GM23248 (cell line): ENCODE measurements at regions not wholly inside any gene's neighbourhood (a gene's known extent, or its start where the extent isn't known, plus 50 kb on each side); places are given as distances from the start of the nearest gene placed in this dataset.

Experiments
- DNase-seq: peaks from one replicate; pipeline ENCODE4 v3.0.0-alpha.2; 2015
- H2AFZ ChIP-seq: fragments of 200-600 bp; sonication (generic); 2 replicates; pipeline ENCODE4 v1.6.1; 2016; ENCODE audit warnings: antibody characterized with exemption
- H3F3A ChIP-seq: fragments of 200-600 bp; sonication (generic); 2 replicates; pipeline ENCODE4 v1.6.1; 2016; ENCODE audit warnings: mild to moderate bottlenecking, antibody characterized with exemption, mixed run types; ENCODE audit not compliant: insufficient read depth
- H3K27ac ChIP-seq: fragments of 200-600 bp; sonication (generic); 2 replicates; pipeline ENCODE4 v1.5.1; 2016; ENCODE audit warnings: mild to moderate bottlenecking
- H3K27me3 ChIP-seq: fragments of 200-600 bp; sonication (generic); replicated peaks from 2 replicates; pipeline ENCODE4 v1.6.1; 2016; ENCODE audit warnings: mild to moderate bottlenecking; ENCODE audit not compliant: insufficient read depth
- H3K36me3 ChIP-seq: fragments of 200-600 bp; sonication (generic); 2 replicates; pipeline ENCODE4 v1.6.1; 2016; ENCODE audit warnings: low read depth, mild to moderate bottlenecking
- H3K4me1 ChIP-seq: fragments of 200-600 bp; sonication (generic); 2 replicates; pipeline ENCODE4 v1.6.1; 2016; ENCODE audit warnings: mild to moderate bottlenecking; ENCODE audit not compliant: insufficient read depth
- H3K4me2 ChIP-seq: fragments of 200-600 bp; sonication (generic); one replicate; pipeline ENCODE4 v1.6.1; 2016; ENCODE audit warnings: mild to moderate bottlenecking; ENCODE audit not compliant: unreplicated experiment
- H3K4me3 ChIP-seq: fragments of 200-600 bp; sonication (generic); 2 replicates; pipeline ENCODE4 v1.5.1; 2016; ENCODE audit warnings: mild to moderate bottlenecking
- H3K79me2 ChIP-seq: fragments of 200-600 bp; sonication (generic); 2 replicates; pipeline ENCODE4 v1.6.1; 2016; ENCODE audit warnings: mild to moderate bottlenecking; ENCODE audit not compliant: insufficient read depth
- H3K9ac ChIP-seq: fragments of 200-600 bp; sonication (generic); 2 replicates; pipeline ENCODE4 v1.6.1; 2016; ENCODE audit warnings: mild to moderate bottlenecking
- H3K9me2 ChIP-seq: fragments of 200-600 bp; sonication (generic); 2 replicates; pipeline ENCODE4 v1.6.1; 2016; ENCODE audit warnings: mixed run types, mild to moderate bottlenecking, moderate library complexity; ENCODE audit not compliant: insufficient read depth
- H3K9me3 ChIP-seq: fragments of 200-600 bp; sonication (generic); one replicate; pipeline ENCODE4 v1.6.1; 2017; ENCODE audit warnings: low read depth
- H4K20me1 ChIP-seq: fragments of 200-600 bp; sonication (generic); 2 replicates; pipeline ENCODE4 v1.6.0; 2016; ENCODE audit not compliant: insufficient read depth
- EZH2 ChIP-seq: fragments of 200-600 bp; sonication (generic); IDR thresholded peaks from 2 replicates; pipeline ENCODE4 v1.6.1; 2018; ENCODE audit warnings: antibody characterized with exemption, mild to moderate bottlenecking; ENCODE audit not compliant: insufficient read depth, poor library complexity, severe bottlenecking
- EZH2phosphoT487 ChIP-seq: fragments of 200-600 bp; sonication (generic); IDR thresholded peaks from 2 replicates; pipeline ENCODE4 v1.6.1; 2018; ENCODE audit warnings: antibody characterized with exemption, moderate library complexity, mild to moderate bottlenecking, low read depth; ENCODE audit not compliant: insufficient read depth
- WGBS, 2 experiments: methylation state at CpG; one replicate each; pipeline ENCODE4 v1.1.6; 2015 to 2017; ENCODE audit warnings: low lambda C conversion rate in 2 of 2, low coverage in 1 of 2; ENCODE audit errors: missing lambda C conversion rate in 2 of 2; 5-methylcytosine and 5-hydroxymethylcytosine counted together
- in situ Hi-C: fragments of 300-500 bp; cut with MboI; formaldehyde crosslinking; loops from 2 replicates; pipeline ENCODE4 v1.15.0; 2020

GRCh38 chr3:72151465-72152238, 366.7 kb upstream of the PROK2 start:
- no peaks in the 10 kb centered on the region for H3K9me3 ChIP-seq
- H3K4me3 ChIP-seq, result no peak overlapping the region
- in situ Hi-C loops, result no loop called here
- H3K4me1 ChIP-seq, result peaks cover 27% of the 10 kb centered on the region
- DNase-seq, result no peak
- H3K79me2 ChIP-seq, result no peaks in the 10 kb centered on the region
- TF ChIP-seq EZH2phosphoT487 (no peak), EZH2 (no peak)
- 96 to 97% methylated on average over 9 of the region's 9 CpGs for WGBS, 2 experiments
- H2AFZ ChIP-seq, result no peak overlapping the region
- H3F3A ChIP-seq, result peaks cover 15% of the 10 kb centered on the region; the same call in 1 of the 2 replicates
- H3K36me3 ChIP-seq, result no peaks in the 10 kb centered on the region
- H3K27ac ChIP-seq, result no peak overlapping the region
- H3K9ac ChIP-seq, result no peak overlapping the region
- H3K27me3 ChIP-seq, result no peaks in the 10 kb centered on the region
- no peak overlapping the region for H3K4me2 ChIP-seq
- H3K9me2 ChIP-seq, result no peaks in the 10 kb centered on the region
- H4K20me1 ChIP-seq, result no peaks in the 10 kb centered on the region

DNA sequence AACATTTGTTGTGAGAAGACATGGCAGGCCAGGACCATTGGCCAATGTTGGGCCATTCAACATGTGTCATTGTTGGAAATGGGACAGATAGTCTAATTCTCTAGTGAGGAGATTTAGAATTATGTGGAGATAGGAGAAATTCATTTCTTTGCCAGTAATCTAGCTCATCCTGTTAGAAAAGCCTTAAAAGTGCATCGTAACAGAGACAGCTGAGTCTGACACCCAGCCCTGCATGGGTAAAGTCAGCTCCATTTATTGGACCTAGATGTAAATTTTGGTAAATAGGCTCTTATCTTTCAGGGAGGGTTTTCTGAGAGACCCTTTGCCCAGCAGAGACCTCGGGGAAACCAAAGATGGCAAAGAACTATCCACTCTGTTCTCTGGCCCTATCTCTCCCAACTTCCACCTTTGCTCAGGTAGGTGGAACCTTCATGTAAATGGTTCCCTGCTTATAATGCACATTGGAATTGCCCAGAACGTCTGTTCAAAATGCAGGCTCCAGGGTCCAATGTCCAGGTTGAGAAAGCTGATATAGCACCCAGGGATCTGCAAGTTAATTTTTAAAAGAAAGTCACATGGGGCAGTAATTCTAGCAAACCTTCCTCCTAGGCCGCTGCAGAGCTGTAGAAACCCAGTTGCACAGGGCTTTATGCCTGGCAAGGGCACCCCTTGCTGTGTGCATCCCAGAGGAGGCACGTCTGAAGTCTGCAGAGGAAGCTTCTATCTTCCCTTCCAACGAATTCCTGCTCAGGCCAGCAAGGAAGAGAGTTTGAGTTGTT, 365.9 kb upstream of the PROK2 start:
- TF ChIP-seq EZH2phosphoT487 (no peak), EZH2 (no peak)
- H3K4me2 ChIP-seq, result no peak overlapping the region
- H3K79me2 ChIP-seq, result no peaks in the 10 kb centered on the region
- H3K4me3 ChIP-seq, result no peak overlapping the region
- no peak overlapping the region for H3K9ac ChIP-seq
- no peaks in the 10 kb centered on the region for H4K20me1 ChIP-seq
- H3K4me1 ChIP-seq, result peaks cover 19% of the 10 kb centered on the region
- 89 to 94% methylated on average over 6 of the region's 6 CpGs for WGBS, 2 experiments
- no peak for DNase-seq
- H2AFZ ChIP-seq, result no peak overlapping the region
- peaks cover 7% of the 10 kb centered on the region; the same call in 1 of the 2 replicates for H3F3A ChIP-seq
- in situ Hi-C loops, result no loop called here
- no peak overlapping the region for H3K27ac ChIP-seq
- H3K36me3 ChIP-seq, result no peaks in the 10 kb centered on the region
- no peaks in the 10 kb centered on the region for H3K9me3 ChIP-seq
- H3K27me3 ChIP-seq, result no peaks in the 10 kb centered on the region
- no peaks in the 10 kb centered on the region for H3K9me2 ChIP-seq

DNA sequence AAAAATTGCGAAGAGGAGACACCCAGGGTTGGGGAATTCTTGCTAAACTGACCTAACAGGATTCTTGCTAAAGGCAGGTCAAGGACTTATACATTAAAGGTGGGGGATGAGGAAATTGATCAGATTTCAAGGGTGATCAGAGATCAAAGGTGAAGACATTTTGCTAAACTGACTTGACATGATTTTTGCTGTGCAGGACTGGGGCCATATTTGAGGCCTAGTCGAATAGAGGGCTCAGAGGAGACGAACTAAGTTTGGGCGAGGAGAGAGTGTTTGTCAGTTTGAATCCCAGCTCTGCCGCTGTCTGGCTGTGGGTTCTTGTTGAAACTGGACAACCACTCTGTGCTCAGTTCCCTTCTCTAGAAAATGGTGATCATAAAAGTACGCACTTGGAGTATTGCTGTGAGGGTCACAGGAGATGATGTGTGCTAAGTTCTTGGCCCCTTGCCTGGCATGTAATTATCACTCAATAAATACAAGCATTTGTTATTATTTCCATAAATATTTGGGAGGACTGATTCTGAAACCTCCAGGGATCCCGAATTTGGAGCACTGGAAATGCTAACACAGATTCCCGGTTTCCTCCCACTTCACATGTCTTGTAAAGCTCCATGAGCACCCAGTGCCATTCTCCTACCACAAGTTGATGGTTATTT, 364.8 kb upstream of the PROK2 start:
- Histone ChIP-seq H3K36me3 (no peaks in the 10 kb centered on the region), H3K4me3 (no peak overlapping the region), H3K4me2 (no peak overlapping the region), H3K9ac (no peak overlapping the region), H3K4me1 (peaks cover 12% of the 10 kb centered on the region), H3K27ac (no peak overlapping the region), H4K20me1 (no peaks in the 10 kb centered on the region), H2AFZ (no peak overlapping the region), H3F3A (no peaks in the 10 kb centered on the region), H3K27me3 (no peaks in the 10 kb centered on the region), H3K79me2 (no peaks in the 10 kb centered on the region), H3K9me3 (no peaks in the 10 kb centered on the region), H3K9me2 (no peaks in the 10 kb centered on the region)
- in situ Hi-C loops, result no loop called here
- no peak for DNase-seq
- TF ChIP-seq EZH2 (no peak), EZH2phosphoT487 (no peak)
- 91 to 96% methylated on average over 8 of the region's 8 CpGs for WGBS, 2 experiments

DNA sequence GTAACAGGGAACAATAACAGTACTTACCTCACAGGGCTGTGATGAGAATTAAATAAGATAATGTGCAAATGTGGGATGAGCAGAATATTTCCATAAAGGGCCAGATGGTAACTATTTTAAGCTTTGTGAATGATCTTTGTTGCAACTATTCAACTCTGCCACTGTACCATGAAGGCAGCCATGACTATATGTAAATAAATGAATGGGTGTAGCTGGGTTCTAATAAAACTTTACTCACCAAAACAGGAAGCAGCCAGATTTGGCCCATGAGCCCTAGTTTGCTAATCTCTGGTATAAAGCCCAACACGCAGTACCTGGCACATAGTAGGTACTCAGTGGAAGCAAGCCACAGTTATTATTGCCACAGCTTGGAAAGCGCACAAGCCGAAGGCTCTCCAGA, 362.7 kb upstream of the PROK2 start:
- Histone ChIP-seq H3K4me3 (no peak overlapping the region), H4K20me1 (no peaks in the 10 kb centered on the region), H3K9ac (no peak overlapping the region), H3F3A (no peaks in the 10 kb centered on the region), H3K27ac (no peak overlapping the region), H2AFZ (no peak overlapping the region), H3K27me3 (no peaks in the 10 kb centered on the region), H3K36me3 (no peaks in the 10 kb centered on the region), H3K9me3 (no peaks in the 10 kb centered on the region), H3K4me1 (peaks cover 4% of the 10 kb centered on the region), H3K79me2 (no peaks in the 10 kb centered on the region), H3K9me2 (no peaks in the 10 kb centered on the region), H3K4me2 (no peak overlapping the region)
- no peak for TF ChIP-seq EZH2
- no peak for TF ChIP-seq EZH2phosphoT487
- WGBS, 2 experiments, result 89 to 97% methylated on average over 3 of the region's 3 CpGs
- DNase-seq, result no peak
- in situ Hi-C loops, result no loop called here
